MCF 10A (cell line): ENCODE measurements at regions not wholly inside any gene's neighbourhood (a gene's known extent, or its start where the extent isn't known, plus 50 kb on each side); places are given as distances from the start of the nearest gene placed in this dataset.
"Not testable (repeated sequence)": the region's sequence is repeated elsewhere in the genome, so short reads cannot be mapped to it uniquely, and the experiment has no call there.

Experiments
- BruUV-seq: library from RNA; stranded (reverse); fragments of 400-500 nt; replicated peaks from 2 replicates; lab custom pipeline; 2021; lab: Mats Ljungman, UMichigan
- CTCF ChIA-PET: fragments of 300-600 bp; sonication (Branson Sonifier 250); formaldehyde crosslinking; extraction: SDS; loops from one replicate; lab custom pipeline; 2021; ENCODE audit warnings: antibody characterized with exemption, inconsistent platforms; lab: Yijun Ruan, JAX
- POLR2A ChIA-PET: fragments of 300-600, 350-650 bp; sonication (Branson Sonifier 250); formaldehyde crosslinking; extraction: SDS; loops from one replicate; lab custom pipeline; 2020; ENCODE audit warnings: antibody characterized with exemption, inconsistent platforms; lab: Yijun Ruan, JAX
- DNase-seq: peaks from one replicate; pipeline ENCODE4 v3.0.0-alpha.2; 2018; ENCODE audit not compliant: unreplicated experiment
- H3K27ac Mint-ChIP-seq: one replicate; pipeline ENCODE4 v1.8.0; 2022; ENCODE audit warnings: mild to moderate bottlenecking, low read depth, mixed read lengths; ENCODE audit not compliant: unreplicated experiment
- H3K27me3 Mint-ChIP-seq: one replicate; pipeline ENCODE4 v1.8.0; 2022; ENCODE audit warnings: mixed read lengths; ENCODE audit not compliant: insufficient read depth, unreplicated experiment
- H3K36me3 Mint-ChIP-seq: one replicate; pipeline ENCODE4 v1.8.0; 2022; ENCODE audit warnings: mild to moderate bottlenecking, moderate library complexity, mixed read lengths; ENCODE audit not compliant: insufficient read depth, unreplicated experiment
- H3K4me1 Mint-ChIP-seq: one replicate; pipeline ENCODE4 v1.8.0; 2022; ENCODE audit warnings: mixed read lengths; ENCODE audit not compliant: insufficient read depth, unreplicated experiment
- H3K4me3 Mint-ChIP-seq: one replicate; pipeline ENCODE4 v1.8.0; 2022; ENCODE audit warnings: mild to moderate bottlenecking, moderate library complexity, mixed read lengths; ENCODE audit not compliant: unreplicated experiment
- H3K9me3 Mint-ChIP-seq: one replicate; pipeline ENCODE4 v1.8.0; 2022; ENCODE audit warnings: mixed read lengths; ENCODE audit not compliant: unreplicated experiment
- CTCF ChIP-seq: fragments of 200-600 bp; IDR thresholded peaks from one replicate; pipeline ENCODE4 v1.8.0; 2022; ENCODE audit warnings: antibody characterized with exemption, mild to moderate bottlenecking; ENCODE audit not compliant: unreplicated experiment
- intact Hi-C: fragments of 100-400 bp; cut with micrococcal nuclease; formaldehyde crosslinking; loops from 2 replicates; pipeline ENCODE4 v1.14.1; 2022

- POLR2A ChIA-PET: interaction anchor here (0.6 kb wide), 1 partner anchor 12 kb away, joined by 3 read pairs; no protein-coding TSS in a partner anchor
- no peaks in the 10 kb centered on the region for H3K4me1 Mint-ChIP-seq
- BruUV-seq: no TSS peak
- no peak overlapping the region for H3K27ac Mint-ChIP-seq
- no peaks in the 10 kb centered on the region for H3K36me3 Mint-ChIP-seq
- no peak for TF ChIP-seq CTCF
- CTCF ChIA-PET: interaction anchor here (0.7 to 1.2 kb wide), 2 partner anchors 129 to 1402 kb away, joined by 3 read pairs; no protein-coding TSS in a partner anchor
- H3K27me3 Mint-ChIP-seq: no peaks in the 10 kb centered on the region
- intact Hi-C loops: no loop called here
- DNase-seq: no peak
- no peaks in the 10 kb centered on the region for H3K9me3 Mint-ChIP-seq
- no peak overlapping the region for H3K4me3 Mint-ChIP-seq
Measured at GRCh38 chr7:22049766-22050500, 104.2 kb upstream of the CDCA7L start.

- no peak for TF ChIP-seq CTCF
- no peaks in the 10 kb centered on the region for H3K9me3 Mint-ChIP-seq
- intact Hi-C loops: no loop called here
- H3K36me3 Mint-ChIP-seq: no peaks in the 10 kb centered on the region
- H3K4me1 Mint-ChIP-seq: no peaks in the 10 kb centered on the region
- CTCF ChIA-PET: no interaction called here
- BruUV-seq: no TSS peak
- H3K4me3 Mint-ChIP-seq: no peak overlapping the region
- DNase-seq: no peak
- POLR2A ChIA-PET: interaction anchor here (0.7 to 1.0 kb wide), 2 partner anchors 98 to 164 kb away, joined by 4 to 5 read pairs; no protein-coding TSS in a partner anchor
- H3K27ac Mint-ChIP-seq: no peak overlapping the region
- no peaks in the 10 kb centered on the region for H3K27me3 Mint-ChIP-seq
Measured at GRCh38 chr7:22043367-22043766, 97.7 kb upstream of the CDCA7L start.

- BruUV-seq: no TSS peak
- intact Hi-C loops: no loop called here
- Mint-ChIP-seq H3K36me3 (no peaks in the 10 kb centered on the region), H3K27ac (no peak overlapping the region), H3K27me3 (no peaks in the 10 kb centered on the region), H3K4me3 (no peak overlapping the region), H3K4me1 (no peaks in the 10 kb centered on the region), H3K9me3 (no peaks in the 10 kb centered on the region)
- POLR2A ChIA-PET: interaction anchor here (0.7 kb wide), 1 partner anchor 1238 kb away, joined by 4 read pairs; no protein-coding TSS in a partner anchor
- no peak for TF ChIP-seq CTCF
- DNase-seq: no peak
- CTCF ChIA-PET: no interaction called here
Measured at GRCh38 chr7:22040923-22041595, 95.4 kb upstream of the CDCA7L start.

- H3K9me3 Mint-ChIP-seq: no peaks in the 10 kb centered on the region
- no peak for TF ChIP-seq CTCF
- H3K27ac Mint-ChIP-seq: no peak overlapping the region
- H3K36me3 Mint-ChIP-seq: no peaks in the 10 kb centered on the region
- DNase-seq: no peak
- BruUV-seq: no TSS peak
- H3K4me3 Mint-ChIP-seq: no peak overlapping the region
- intact Hi-C loops: no loop called here
- CTCF ChIA-PET: no interaction called here
- no peaks in the 10 kb centered on the region for H3K4me1 Mint-ChIP-seq
- POLR2A ChIA-PET: no interaction called here
- no peaks in the 10 kb centered on the region for H3K27me3 Mint-ChIP-seq
Measured at GRCh38 chr7:22039670-22040069, 94.0 kb upstream of the CDCA7L start.

- H3K4me1 Mint-ChIP-seq, H3K36me3 Mint-ChIP-seq, H3K27me3 Mint-ChIP-seq, DNase-seq, H3K27ac Mint-ChIP-seq, POLR2A ChIA-PET, H3K4me3 Mint-ChIP-seq, BruUV-seq, CTCF ChIA-PET, intact Hi-C loops, H3K9me3 Mint-ChIP-seq: not testable (repeated sequence)
Measured at GRCh38 chr7:22032356-22032755, 86.7 kb upstream of the CDCA7L start.

GRCh38 chr7:22028656-22029055, 83.0 kb upstream of the CDCA7L start:
- H3K27me3 Mint-ChIP-seq: peaks cover 12% of the 10 kb centered on the region
- H3K9me3 Mint-ChIP-seq, H3K27ac Mint-ChIP-seq, H3K4me3 Mint-ChIP-seq, H3K4me1 Mint-ChIP-seq, DNase-seq, BruUV-seq, H3K36me3 Mint-ChIP-seq, intact Hi-C loops, POLR2A ChIA-PET: not testable (repeated sequence)
- CTCF ChIA-PET: interaction anchor here (1.2 kb wide), 1 partner anchor 262 kb away, joined by 3 read pairs; no protein-coding TSS in a partner anchor
